ENCODE measurements at regions not wholly inside any gene's neighbourhood (a gene's known extent, or its start where the extent isn't known, plus 50 kb on each side); places are given as distances from the start of the nearest gene placed in this dataset.
"Not testable (repeated sequence)": the region's sequence is repeated elsewhere in the genome, so short reads cannot be mapped to it uniquely, and the experiment has no call there.

- no peak for DNase-seq
Observed at GRCh38 chrX:124720532-124720931, 374.2 kb downstream of the SH2D1A start.

- DNase-seq = no peak
Observed at GRCh38 chrX:124725502-124725901, 379.1 kb downstream of the SH2D1A start.

- DNase-seq = no peak
Observed at GRCh38 chrX:124726292-124726691, 379.9 kb downstream of the SH2D1A start.

GRCh38 chrX:124726881-124727280 lies 380.5 kb downstream of the SH2D1A start:
- DNase-seq = no peak

- peak; percentile 56 for DNase-seq
Observed at GRCh38 chrX:124736553-124737270, 390.3 kb downstream of the SH2D1A start.

GRCh38 chrX:124737771-124738170 lies 391.4 kb downstream of the SH2D1A start:
- no peak for DNase-seq

- DNase-seq = no peak
Observed at GRCh38 chrX:124747295-124747694, 400.9 kb downstream of the SH2D1A start.

- DNase-seq = no peak
Observed at GRCh38 chrX:124764354-124764753, 418.0 kb downstream of the SH2D1A start.

GRCh38 chrX:124769166-124769565 lies 422.8 kb downstream of the SH2D1A start:
- no peak for DNase-seq

- DNase-seq = no peak
Observed at GRCh38 chrX:124771292-124771691, 424.9 kb downstream of the SH2D1A start.

GRCh38 chrX:124788253-124788652 lies 441.9 kb downstream of the SH2D1A start:
- DNase-seq = not testable (repeated sequence)

GRCh38 chrX:124789874-124790273 lies 443.5 kb downstream of the SH2D1A start:
- DNase-seq = not testable (repeated sequence)

GRCh38 chrX:124791492-124792095 lies 445.2 kb downstream of the SH2D1A start:
- no peak for DNase-seq

GRCh38 chrX:124796989-124797388 lies 450.6 kb downstream of the SH2D1A start:
- DNase-seq = no peak

GRCh38 chrX:124804962-124805361 lies 458.6 kb downstream of the SH2D1A start:
- no peak for DNase-seq

- no peak for DNase-seq
Observed at GRCh38 chrX:124805486-124805885, 459.1 kb downstream of the SH2D1A start.

GRCh38 chrX:124814106-124814505 lies 467.7 kb downstream of the SH2D1A start:
- DNase-seq = no peak

- no peak for DNase-seq
Observed at GRCh38 chrX:124818033-124818432, 471.7 kb downstream of the SH2D1A start.

GRCh38 chrX:124818764-124819163 lies 472.4 kb downstream of the SH2D1A start:
- DNase-seq = no peak

- no peak for DNase-seq
Observed at GRCh38 chrX:124820738-124821137, 474.4 kb downstream of the SH2D1A start.

- DNase-seq = no peak
Observed at GRCh38 chrX:124827258-124827845, 481.0 kb downstream of the SH2D1A start.

GRCh38 chrX:124829930-124830329 lies 483.6 kb downstream of the SH2D1A start:
- DNase-seq = no peak

- no peak for DNase-seq
Observed at GRCh38 chrX:124836786-124837185, 482.9 kb upstream of the TEX13C start.

GRCh38 chrX:124842205-124842604 lies 477.5 kb upstream of the TEX13C start:
- DNase-seq = no peak

Measured in activated T-cell treated with anti-CD3 and anti-CD28 coated beads, Interleukin-2, amount 50 U/mL, for 1 hour (primary cell).